ENCODE measurements at regions not wholly inside any gene's neighbourhood (a gene's known extent, or its start where the extent isn't known, plus 50 kb on each side); places are given as distances from the start of the nearest gene placed in this dataset.

DNA sequence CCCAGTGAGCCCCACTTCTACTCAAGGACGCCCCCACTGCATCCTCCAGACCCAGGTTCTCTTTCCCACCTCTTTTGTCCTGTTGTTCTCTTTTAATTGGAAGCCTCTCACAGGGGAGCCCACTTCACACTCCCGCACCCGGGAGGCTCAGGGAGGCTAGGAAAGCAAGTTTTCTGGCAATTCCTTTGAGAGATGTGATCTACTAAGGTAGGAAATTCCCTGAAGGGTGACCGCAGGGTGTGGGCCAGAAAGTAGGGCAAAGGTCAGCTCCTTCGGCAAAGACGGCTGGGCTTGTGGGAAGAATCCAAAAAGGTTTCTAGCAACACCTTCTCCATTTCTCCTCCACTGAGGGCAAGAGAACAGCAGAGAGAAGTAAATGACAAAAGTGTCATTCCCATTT, 98.1 kb upstream of the PTPN1 start:
- TF ChIP-seq, protein P1, sequence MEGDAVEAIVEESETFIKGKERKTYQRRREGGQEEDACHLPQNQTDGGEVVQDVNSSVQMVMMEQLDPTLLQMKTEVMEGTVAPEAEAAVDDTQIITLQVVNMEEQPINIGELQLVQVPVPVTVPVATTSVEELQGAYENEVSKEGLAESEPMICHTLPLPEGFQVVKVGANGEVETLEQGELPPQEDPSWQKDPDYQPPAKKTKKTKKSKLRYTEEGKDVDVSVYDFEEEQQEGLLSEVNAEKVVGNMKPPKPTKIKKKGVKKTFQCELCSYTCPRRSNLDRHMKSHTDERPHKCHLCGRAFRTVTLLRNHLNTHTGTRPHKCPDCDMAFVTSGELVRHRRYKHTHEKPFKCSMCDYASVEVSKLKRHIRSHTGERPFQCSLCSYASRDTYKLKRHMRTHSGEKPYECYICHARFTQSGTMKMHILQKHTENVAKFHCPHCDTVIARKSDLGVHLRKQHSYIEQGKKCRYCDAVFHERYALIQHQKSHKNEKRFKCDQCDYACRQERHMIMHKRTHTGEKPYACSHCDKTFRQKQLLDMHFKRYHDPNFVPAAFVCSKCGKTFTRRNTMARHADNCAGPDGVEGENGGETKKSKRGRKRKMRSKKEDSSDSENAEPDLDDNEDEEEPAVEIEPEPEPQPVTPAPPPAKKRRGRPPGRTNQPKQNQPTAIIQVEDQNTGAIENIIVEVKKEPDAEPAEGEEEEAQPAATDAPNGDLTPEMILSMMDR (IDR thresholded peaks at IDR 0.05; ENCODE audit: insufficient read depth, low read length, poor library complexity, severe bottlenecking) = no peak
- H3K36me3 ChIP-seq (ENCODE audit: control insufficient read depth, insufficient read depth, low read length) = no peaks in the 10 kb centered on the region
- H3K4me3 ChIP-seq (replicated peaks; ENCODE audit: low read depth, low read length) = no peak overlapping the region
- H3K27me3 ChIP-seq (replicated peaks; ENCODE audit: control insufficient read depth, insufficient read depth, low read length) = no peaks in the 10 kb centered on the region
- no peak for DNase-seq (ENCODE audit: extremely low read depth, insufficient read length)

DNA sequence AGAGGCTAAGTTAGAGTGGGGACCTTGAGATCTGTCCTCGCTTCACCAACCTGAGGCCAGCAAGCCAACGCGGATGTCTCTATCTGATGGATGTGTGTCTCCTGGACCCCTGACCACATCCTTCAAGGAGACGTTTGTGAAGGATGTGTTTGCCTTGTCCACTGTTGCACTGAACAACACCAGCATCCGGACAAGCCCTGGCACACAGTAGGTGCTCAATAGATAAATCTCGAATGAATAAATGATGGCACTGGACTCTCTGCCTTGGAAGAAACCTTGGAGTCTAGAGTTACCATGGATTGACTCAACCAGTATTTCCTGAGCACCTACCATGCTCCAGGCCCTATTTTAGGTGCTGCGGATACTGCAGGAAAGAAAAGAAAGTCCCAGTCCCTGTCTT, 97.7 kb upstream of the PTPN1 start:
- H3K27me3 ChIP-seq (replicated peaks; ENCODE audit: control insufficient read depth, insufficient read depth, low read length) = no peaks in the 10 kb centered on the region
- H3K36me3 ChIP-seq (ENCODE audit: control insufficient read depth, insufficient read depth, low read length) = no peaks in the 10 kb centered on the region
- TF ChIP-seq, protein P1 (IDR thresholded peaks at IDR 0.05; ENCODE audit: insufficient read depth, low read length, poor library complexity, severe bottlenecking) = no peak
- no peak overlapping the region for H3K4me3 ChIP-seq (replicated peaks; ENCODE audit: low read depth, low read length)
- DNase-seq (ENCODE audit: extremely low read depth, insufficient read length) = no peak

DNA sequence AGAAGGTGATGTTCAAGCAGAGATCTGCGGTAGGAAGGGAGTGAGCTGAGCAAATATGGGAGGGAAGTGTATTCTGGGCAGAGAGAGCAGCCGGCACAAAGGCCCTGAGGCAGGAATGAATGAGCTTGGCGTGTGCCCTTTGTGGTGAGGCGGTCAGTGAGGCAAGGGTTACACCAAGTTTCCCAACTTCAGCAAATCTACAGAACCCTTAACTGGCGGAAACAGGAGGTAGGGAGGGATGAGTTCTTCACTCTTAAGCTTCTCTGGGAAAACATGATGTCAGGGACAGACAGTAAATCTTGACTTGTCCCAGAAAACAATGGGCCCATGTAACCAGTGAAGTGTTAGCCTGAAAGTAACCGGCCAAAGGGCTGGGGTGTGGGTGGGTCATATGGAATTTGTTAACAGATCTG, 97.1 kb upstream of the PTPN1 start:
- Histone ChIP-seq H3K27me3 (replicated peaks; ENCODE audit: control insufficient read depth, insufficient read depth, low read length) (no peaks in the 10 kb centered on the region), H3K4me3 (replicated peaks; ENCODE audit: low read depth, low read length) (no peak overlapping the region), H3K36me3 (ENCODE audit: control insufficient read depth, insufficient read depth, low read length) (no peaks in the 10 kb centered on the region)
- no peak for DNase-seq (ENCODE audit: extremely low read depth, insufficient read length)
- TF ChIP-seq, protein P1 (IDR thresholded peaks at IDR 0.05; ENCODE audit: insufficient read depth, low read length, poor library complexity, severe bottlenecking) = no peak

DNA sequence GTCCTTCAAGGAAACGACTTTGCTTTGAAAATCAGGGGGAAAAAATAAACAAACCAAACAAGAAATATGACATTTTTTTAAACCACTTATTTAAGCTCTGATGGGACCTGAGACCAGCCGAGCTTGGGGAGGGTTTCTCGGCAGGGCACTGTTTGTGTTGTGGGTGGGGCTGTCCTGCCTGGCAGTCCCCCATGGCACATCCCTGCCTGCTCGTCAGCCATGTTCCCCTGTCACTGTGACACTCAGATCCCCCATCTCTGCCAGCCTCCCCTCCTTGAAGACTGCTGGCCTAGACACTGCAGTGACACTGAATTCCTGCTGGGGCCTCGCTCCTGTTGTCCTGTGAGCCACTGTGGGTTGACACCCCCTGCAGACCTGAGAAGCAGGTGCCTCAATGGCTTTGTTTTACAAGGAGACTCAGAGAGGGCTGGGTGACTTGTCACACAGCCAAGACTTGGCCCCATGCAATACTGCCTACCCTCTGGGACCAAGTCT, 95.1 kb upstream of the PTPN1 start:
- TF ChIP-seq, protein P1 (IDR thresholded peaks at IDR 0.05; ENCODE audit: insufficient read depth, low read length, poor library complexity, severe bottlenecking) = no peak
- no peak for DNase-seq (ENCODE audit: extremely low read depth, insufficient read length)
- H3K27me3 ChIP-seq (replicated peaks; ENCODE audit: control insufficient read depth, insufficient read depth, low read length) = no peaks in the 10 kb centered on the region; the same call in 1 of the 2 replicates
- H3K4me3 ChIP-seq (replicated peaks; ENCODE audit: low read depth, low read length) = no peak overlapping the region
- H3K36me3 ChIP-seq (ENCODE audit: control insufficient read depth, insufficient read depth, low read length) = no peaks in the 10 kb centered on the region

DNA sequence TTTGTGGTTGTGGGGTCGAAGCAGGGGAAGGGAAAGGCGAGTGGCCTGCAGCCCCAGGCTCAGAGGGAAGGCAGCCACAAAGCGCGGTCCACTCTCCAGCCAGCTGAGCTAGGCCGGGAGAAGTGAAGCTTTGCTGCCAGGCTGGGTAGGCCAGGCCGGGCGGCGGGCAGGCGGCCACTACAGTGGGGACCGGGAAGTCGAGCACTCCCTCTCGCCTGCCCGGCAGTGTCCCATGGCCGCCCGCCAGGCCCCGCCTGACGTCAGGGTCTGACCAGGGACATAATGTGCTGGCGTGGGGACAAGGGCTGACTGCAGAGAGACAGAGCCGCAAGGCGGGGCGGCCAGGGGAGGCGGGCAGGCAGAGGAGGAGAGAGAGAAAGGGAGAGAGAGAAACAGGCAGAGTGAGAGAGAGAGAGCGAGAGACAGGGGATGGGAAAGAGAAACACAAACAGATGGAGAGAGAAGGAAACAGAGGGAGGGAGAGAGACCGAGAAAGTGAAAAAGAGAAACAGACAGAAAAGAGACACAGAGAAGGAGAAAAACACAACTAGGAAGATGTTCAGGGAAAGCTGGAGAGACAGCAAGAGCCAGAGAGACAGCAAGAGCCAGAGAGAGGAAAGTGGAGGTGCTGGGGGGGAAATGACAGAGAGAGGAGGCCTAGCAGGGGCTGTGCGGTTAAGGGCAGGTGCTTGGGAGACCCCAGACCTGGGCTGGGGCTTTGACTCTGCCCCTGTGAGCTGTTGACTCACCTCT, 94.5 kb upstream of the PTPN1 start:
- TF ChIP-seq, protein P1 (IDR thresholded peaks at IDR 0.05; ENCODE audit: insufficient read depth, low read length, poor library complexity, severe bottlenecking) = no peak
- no peaks in the 10 kb centered on the region for H3K36me3 ChIP-seq (ENCODE audit: control insufficient read depth, insufficient read depth, low read length)
- H3K27me3 ChIP-seq (replicated peaks; ENCODE audit: control insufficient read depth, insufficient read depth, low read length) = no peaks in the 10 kb centered on the region; the same call in 1 of the 2 replicates
- no peak for DNase-seq (ENCODE audit: extremely low read depth, insufficient read length)
- H3K4me3 ChIP-seq (replicated peaks; ENCODE audit: low read depth, low read length) = no peak overlapping the region
